ENCODE measurements at regions not wholly inside any gene's neighbourhood (a gene's known extent, or its start where the extent isn't known, plus 50 kb on each side); places are given as distances from the start of the nearest gene placed in this dataset.
"Not testable (repeated sequence)": the region's sequence is repeated elsewhere in the genome, so short reads cannot be mapped to it uniquely, and the experiment has no call there.

- DNase-seq (ENCODE audit: low spot score), result no peak
- Histone ChIP-seq H3K27ac (ENCODE audit: low read depth in 1 of 2, low read length in 2 of 2) (no peak overlapping the region), H3K9ac (ENCODE audit: low read depth in 1 of 2, low read length in 2 of 2) (no peak overlapping the region), H3K9me3 (ENCODE audit: control insufficient read depth in 4 of 4, low read length in 3 of 4) (peaks cover 0 to 3% (median 0%) of the 10 kb centered on the region in 4 donors), H3K27me3 (ENCODE audit: control insufficient read depth in 4 of 4, insufficient read depth in 4 of 4, low read length in 3 of 4) (no peaks in the 10 kb centered on the region), H3K4me3 (ENCODE audit: low read depth in 1 of 3, low read length in 3 of 3) (no peak overlapping the region), H3K4me1 (ENCODE audit: control insufficient read depth in 4 of 4, insufficient read depth in 4 of 4, low read length in 3 of 4) (no peaks in the 10 kb centered on the region), H3K36me3 (ENCODE audit: control insufficient read depth in 4 of 4, insufficient read depth in 3 of 4, low read depth in 1 of 4, low read length in 3 of 4) (no peaks in the 10 kb centered on the region)
- WGBS, result 65% methylated on average over 2 of the region's 2 CpGs
- TF ChIP-seq HNF4A (conservative IDR thresholded peaks at IDR 0.05), result no peak
- TF ChIP-seq NR2F2 (IDR thresholded peaks at IDR 0.05), result no peak
- no peak for TF ChIP-seq TAF1 (conservative IDR thresholded peaks at IDR 0.05)
- no peak for TF ChIP-seq JUND (IDR thresholded peaks at IDR 0.05)
Measured at GRCh38 chr12:90455756-90456155, 499.2 kb downstream of the CCER1 start.

DNA sequence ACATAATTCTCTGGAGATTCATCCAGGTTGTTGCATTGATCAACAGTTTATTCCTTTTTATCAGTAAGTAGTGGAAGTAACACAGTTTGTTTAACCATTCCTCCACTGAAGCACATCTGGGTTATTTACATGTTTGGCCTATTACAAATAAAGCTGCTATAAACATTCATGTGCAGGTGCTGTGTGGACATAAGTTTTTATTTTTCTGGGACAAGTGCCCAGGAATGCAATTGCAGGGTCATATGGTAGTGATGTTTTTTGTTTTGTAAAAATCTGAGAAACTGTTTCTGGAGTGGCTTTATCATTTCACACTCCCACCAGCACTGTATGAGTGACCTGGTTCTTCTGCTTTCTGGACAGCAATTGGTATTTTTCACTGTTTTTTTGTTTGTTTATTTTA, 505.4 kb downstream of the CCER1 start:
- Histone ChIP-seq H3K9ac (ENCODE audit: low read depth in 1 of 2, low read length in 2 of 2) (no peak overlapping the region), H3K4me1 (ENCODE audit: control insufficient read depth in 4 of 4, insufficient read depth in 4 of 4, low read length in 3 of 4) (no peaks in the 10 kb centered on the region), H3K36me3 (ENCODE audit: control insufficient read depth in 4 of 4, insufficient read depth in 3 of 4, low read depth in 1 of 4, low read length in 3 of 4) (no peaks in the 10 kb centered on the region), H3K27ac (ENCODE audit: low read depth in 1 of 2, low read length in 2 of 2) (no peak overlapping the region), H3K4me3 (ENCODE audit: low read depth in 1 of 3, low read length in 3 of 3) (no peak overlapping the region), H3K27me3 (ENCODE audit: control insufficient read depth in 4 of 4, insufficient read depth in 4 of 4, low read length in 3 of 4) (no peaks in the 10 kb centered on the region), H3K9me3 (ENCODE audit: control insufficient read depth in 4 of 4, low read length in 3 of 4) (no peaks in the 10 kb centered on the region)
- TF ChIP-seq, protein P1, sequence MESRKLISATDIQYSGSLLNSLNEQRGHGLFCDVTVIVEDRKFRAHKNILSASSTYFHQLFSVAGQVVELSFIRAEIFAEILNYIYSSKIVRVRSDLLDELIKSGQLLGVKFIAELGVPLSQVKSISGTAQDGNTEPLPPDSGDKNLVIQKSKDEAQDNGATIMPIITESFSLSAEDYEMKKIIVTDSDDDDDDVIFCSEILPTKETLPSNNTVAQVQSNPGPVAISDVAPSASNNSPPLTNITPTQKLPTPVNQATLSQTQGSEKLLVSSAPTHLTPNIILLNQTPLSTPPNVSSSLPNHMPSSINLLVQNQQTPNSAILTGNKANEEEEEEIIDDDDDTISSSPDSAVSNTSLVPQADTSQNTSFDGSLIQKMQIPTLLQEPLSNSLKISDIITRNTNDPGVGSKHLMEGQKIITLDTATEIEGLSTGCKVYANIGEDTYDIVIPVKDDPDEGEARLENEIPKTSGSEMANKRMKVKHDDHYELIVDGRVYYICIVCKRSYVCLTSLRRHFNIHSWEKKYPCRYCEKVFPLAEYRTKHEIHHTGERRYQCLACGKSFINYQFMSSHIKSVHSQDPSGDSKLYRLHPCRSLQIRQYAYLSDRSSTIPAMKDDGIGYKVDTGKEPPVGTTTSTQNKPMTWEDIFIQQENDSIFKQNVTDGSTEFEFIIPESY (IDR thresholded peaks at IDR 0.05), result no peak
- TF ChIP-seq FOXA1 (IDR thresholded peaks at IDR 0.05), result no peak
- TF ChIP-seq, protein P2, sequence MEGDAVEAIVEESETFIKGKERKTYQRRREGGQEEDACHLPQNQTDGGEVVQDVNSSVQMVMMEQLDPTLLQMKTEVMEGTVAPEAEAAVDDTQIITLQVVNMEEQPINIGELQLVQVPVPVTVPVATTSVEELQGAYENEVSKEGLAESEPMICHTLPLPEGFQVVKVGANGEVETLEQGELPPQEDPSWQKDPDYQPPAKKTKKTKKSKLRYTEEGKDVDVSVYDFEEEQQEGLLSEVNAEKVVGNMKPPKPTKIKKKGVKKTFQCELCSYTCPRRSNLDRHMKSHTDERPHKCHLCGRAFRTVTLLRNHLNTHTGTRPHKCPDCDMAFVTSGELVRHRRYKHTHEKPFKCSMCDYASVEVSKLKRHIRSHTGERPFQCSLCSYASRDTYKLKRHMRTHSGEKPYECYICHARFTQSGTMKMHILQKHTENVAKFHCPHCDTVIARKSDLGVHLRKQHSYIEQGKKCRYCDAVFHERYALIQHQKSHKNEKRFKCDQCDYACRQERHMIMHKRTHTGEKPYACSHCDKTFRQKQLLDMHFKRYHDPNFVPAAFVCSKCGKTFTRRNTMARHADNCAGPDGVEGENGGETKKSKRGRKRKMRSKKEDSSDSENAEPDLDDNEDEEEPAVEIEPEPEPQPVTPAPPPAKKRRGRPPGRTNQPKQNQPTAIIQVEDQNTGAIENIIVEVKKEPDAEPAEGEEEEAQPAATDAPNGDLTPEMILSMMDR (IDR thresholded peaks at IDR 0.05; ENCODE audit: low read depth, low read length, missing input control), result no peak
- TF ChIP-seq YY1 (IDR thresholded peaks at IDR 0.05), result no peak
- TF ChIP-seq SP1 (IDR thresholded peaks at IDR 0.05), result no peak
- TF ChIP-seq TAF1 (conservative IDR thresholded peaks at IDR 0.05), result no peak
- no peak for TF ChIP-seq FOXA2 (IDR thresholded peaks at IDR 0.05)
- no peak for TF ChIP-seq HNF4G (IDR thresholded peaks at IDR 0.05)
- no peak for TF ChIP-seq HNF4A (conservative IDR thresholded peaks at IDR 0.05)
- TF ChIP-seq MAX (IDR thresholded peaks at IDR 0.05), result no peak
- TF ChIP-seq JUND (IDR thresholded peaks at IDR 0.05), result no peak
- no peak for TF ChIP-seq GABPA (IDR thresholded peaks at IDR 0.05 in 1 of 2, conservative IDR thresholded peaks at IDR 0.05 in 1 of 2)
- TF ChIP-seq NR2F2 (IDR thresholded peaks at IDR 0.05), result no peak
- TF ChIP-seq, protein P3, sequence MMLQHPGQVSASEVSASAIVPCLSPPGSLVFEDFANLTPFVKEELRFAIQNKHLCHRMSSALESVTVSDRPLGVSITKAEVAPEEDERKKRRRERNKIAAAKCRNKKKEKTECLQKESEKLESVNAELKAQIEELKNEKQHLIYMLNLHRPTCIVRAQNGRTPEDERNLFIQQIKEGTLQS (IDR thresholded peaks at IDR 0.05), result no peak
- no peak for TF ChIP-seq RXRA (IDR thresholded peaks at IDR 0.05)
- TF ChIP-seq RAD21 (IDR thresholded peaks at IDR 0.05), result no peak
- no peak for TF ChIP-seq REST (IDR thresholded peaks at IDR 0.05)
- TF ChIP-seq EGR1 (IDR thresholded peaks at IDR 0.05; ENCODE audit: low read depth in 2 of 2), result no peak
- no peak for DNase-seq (ENCODE audit: low spot score)

DNA sequence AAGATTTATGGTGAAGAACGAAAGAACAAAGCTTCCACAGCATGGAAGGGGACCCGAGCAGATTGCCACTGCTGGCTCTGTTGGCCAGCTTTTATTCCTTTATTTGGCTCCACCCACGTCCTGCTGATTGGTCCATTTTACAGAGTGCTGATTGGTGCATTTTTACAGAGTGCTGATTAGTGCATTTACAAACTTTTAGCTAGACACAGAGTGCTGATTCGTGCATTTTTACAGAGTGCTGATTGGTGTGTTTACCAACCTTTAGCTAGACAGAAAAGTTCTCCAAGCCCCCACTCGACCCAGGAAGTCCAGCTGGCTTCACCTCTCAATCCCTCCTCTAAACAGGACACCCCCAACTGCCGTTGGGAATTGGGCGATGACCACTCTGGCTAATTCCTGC, 511.5 kb downstream of the CCER1 start:
- WGBS, result 75% methylated on average over 7 of the region's 7 CpGs
- H3K9ac ChIP-seq (ENCODE audit: low read depth in 1 of 2, low read length in 2 of 2); H3K27me3 ChIP-seq (ENCODE audit: control insufficient read depth in 4 of 4, insufficient read depth in 4 of 4, low read length in 3 of 4); H3K9me3 ChIP-seq (ENCODE audit: control insufficient read depth in 4 of 4, low read length in 3 of 4); H3K4me1 ChIP-seq (ENCODE audit: control insufficient read depth in 4 of 4, insufficient read depth in 4 of 4, low read length in 3 of 4); DNase-seq (ENCODE audit: low spot score); H3K4me3 ChIP-seq (ENCODE audit: low read depth in 1 of 3, low read length in 3 of 3); H3K27ac ChIP-seq (ENCODE audit: low read depth in 1 of 2, low read length in 2 of 2); H3K36me3 ChIP-seq (ENCODE audit: control insufficient read depth in 4 of 4, insufficient read depth in 3 of 4, low read depth in 1 of 4, low read length in 3 of 4): not testable (repeated sequence)
